ENCODE measurements at regions not wholly inside any gene's neighbourhood (a gene's known extent, or its start where the extent isn't known, plus 50 kb on each side); places are given as distances from the start of the nearest gene placed in this dataset.

DNA sequence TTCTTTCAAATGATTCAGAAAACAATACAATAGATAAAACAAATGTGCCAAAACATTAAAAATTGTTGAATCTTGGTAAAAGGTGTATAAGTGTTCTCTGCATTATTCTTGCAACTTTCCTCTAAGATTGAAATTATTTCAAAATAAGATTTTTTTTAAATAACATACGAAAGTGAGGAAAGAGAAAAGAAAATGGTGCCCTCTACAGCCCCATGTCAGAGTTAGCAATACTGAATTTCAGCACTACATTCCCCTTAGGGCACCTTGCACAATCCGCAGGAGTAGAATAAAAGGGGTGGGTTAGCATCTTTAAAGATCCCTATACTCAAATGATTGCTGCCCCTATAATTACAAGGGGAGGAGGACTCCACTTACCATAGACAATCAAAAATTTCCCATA is 433.7 kb downstream of the BCL11A start:
- no peak for TF ChIP-seq POLR2A (IDR thresholded peaks at IDR 0.05; ENCODE audit: low read length)
- no peak for TF ChIP-seq GATA1 (IDR thresholded peaks at IDR 0.05; ENCODE audit: low read depth, low read length)
